ENCODE measurements at regions not wholly inside any gene's neighbourhood (a gene's known extent, or its start where the extent isn't known, plus 50 kb on each side); places are given as distances from the start of the nearest gene placed in this dataset.
A peak's percentile ranks its signal among the peaks of the same experiment; 100 is the strongest.
"Not testable (repeated sequence)": the region's sequence is repeated elsewhere in the genome, so short reads cannot be mapped to it uniquely, and the experiment has no call there.

- H3K4me3 ChIP-seq: no peak overlapping the region
- no peaks in the 10 kb centered on the region for H3K9me3 ChIP-seq (replicated peaks)
- peaks cover 13% of the 10 kb centered on the region for H3K4me1 ChIP-seq
- DNase-seq: no peak
- H3K27ac ChIP-seq: no peak overlapping the region
- no peaks in the 10 kb centered on the region for H3K36me3 ChIP-seq
- H3K27me3 ChIP-seq: no peaks in the 10 kb centered on the region
Measured at GRCh38 chrX:23509256-23509655, 158.0 kb upstream of the PRDX4 start.

GRCh38 chrX:23511793-23512192, 155.5 kb upstream of the PRDX4 start:
- Histone ChIP-seq H3K4me3 (no peak overlapping the region), H3K4me1 (no peaks in the 10 kb centered on the region), H3K27ac (no peak overlapping the region), H3K9me3 (replicated peaks) (no peaks in the 10 kb centered on the region), H3K27me3 (no peaks in the 10 kb centered on the region), H3K36me3 (no peaks in the 10 kb centered on the region)
- no peak for DNase-seq

- no peaks in the 10 kb centered on the region for H3K4me1 ChIP-seq
- no peaks in the 10 kb centered on the region for H3K9me3 ChIP-seq (replicated peaks)
- H3K36me3 ChIP-seq: no peaks in the 10 kb centered on the region
- no peak for DNase-seq
- H3K27ac ChIP-seq: no peak overlapping the region
- H3K27me3 ChIP-seq: no peaks in the 10 kb centered on the region
- no peak overlapping the region for H3K4me3 ChIP-seq
Measured at GRCh38 chrX:23513121-23513520, 154.2 kb upstream of the PRDX4 start.

- DNase-seq: no peak
- no peaks in the 10 kb centered on the region for H3K36me3 ChIP-seq
- H3K27me3 ChIP-seq: no peaks in the 10 kb centered on the region
- no peaks in the 10 kb centered on the region for H3K4me1 ChIP-seq
- no peaks in the 10 kb centered on the region for H3K9me3 ChIP-seq (replicated peaks)
- no peak overlapping the region for H3K27ac ChIP-seq
- no peak overlapping the region for H3K4me3 ChIP-seq
Measured at GRCh38 chrX:23514082-23514481, 153.2 kb upstream of the PRDX4 start.

- Histone ChIP-seq H3K27ac (no peak overlapping the region), H3K36me3 (no peaks in the 10 kb centered on the region), H3K27me3 (no peaks in the 10 kb centered on the region), H3K4me1 (no peaks in the 10 kb centered on the region), H3K4me3 (no peak overlapping the region), H3K9me3 (replicated peaks) (no peaks in the 10 kb centered on the region)
- DNase-seq: no peak
Measured at GRCh38 chrX:23515028-23515427, 152.3 kb upstream of the PRDX4 start.

- H3K4me1 ChIP-seq; H3K27me3 ChIP-seq; H3K4me3 ChIP-seq; H3K36me3 ChIP-seq; H3K9me3 ChIP-seq (replicated peaks); H3K27ac ChIP-seq; DNase-seq: not testable (repeated sequence)
Measured at GRCh38 chrX:23523026-23523657, 144.2 kb upstream of the PRDX4 start.

- Histone ChIP-seq H3K27me3 (no peaks in the 10 kb centered on the region), H3K4me3 (no peak overlapping the region), H3K27ac (no peak overlapping the region), H3K4me1 (no peaks in the 10 kb centered on the region), H3K9me3 (replicated peaks) (no peaks in the 10 kb centered on the region), H3K36me3 (no peaks in the 10 kb centered on the region)
- DNase-seq: no peak
Measured at GRCh38 chrX:23524467-23524866, 142.8 kb upstream of the PRDX4 start.

- no peak overlapping the region for H3K4me3 ChIP-seq
- no peaks in the 10 kb centered on the region for H3K9me3 ChIP-seq (replicated peaks)
- H3K4me1 ChIP-seq: no peaks in the 10 kb centered on the region
- no peaks in the 10 kb centered on the region for H3K36me3 ChIP-seq
- H3K27me3 ChIP-seq: no peaks in the 10 kb centered on the region
- no peak for DNase-seq
- no peak overlapping the region for H3K27ac ChIP-seq
Measured at GRCh38 chrX:23525531-23525930, 141.8 kb upstream of the PRDX4 start.

- Histone ChIP-seq H3K4me3 (no peak overlapping the region), H3K27ac (no peak overlapping the region), H3K4me1 (no peaks in the 10 kb centered on the region), H3K9me3 (replicated peaks) (no peaks in the 10 kb centered on the region), H3K36me3 (no peaks in the 10 kb centered on the region), H3K27me3 (no peaks in the 10 kb centered on the region)
- DNase-seq: no peak
Measured at GRCh38 chrX:23540532-23540931, 126.8 kb upstream of the PRDX4 start.

GRCh38 chrX:23548164-23548563, 119.1 kb upstream of the PRDX4 start:
- Histone ChIP-seq H3K27ac (no peak overlapping the region), H3K4me3 (no peak overlapping the region), H3K36me3 (no peaks in the 10 kb centered on the region), H3K9me3 (replicated peaks) (no peaks in the 10 kb centered on the region), H3K4me1 (no peaks in the 10 kb centered on the region), H3K27me3 (no peaks in the 10 kb centered on the region)
- DNase-seq: no peak

GRCh38 chrX:23552303-23552702, 115.0 kb upstream of the PRDX4 start:
- H3K4me3 ChIP-seq: no peak overlapping the region
- H3K9me3 ChIP-seq (replicated peaks): no peaks in the 10 kb centered on the region
- H3K4me1 ChIP-seq: no peaks in the 10 kb centered on the region
- DNase-seq: no peak
- no peaks in the 10 kb centered on the region for H3K27me3 ChIP-seq
- no peaks in the 10 kb centered on the region for H3K36me3 ChIP-seq
- no peak overlapping the region for H3K27ac ChIP-seq

- Histone ChIP-seq H3K9me3 (replicated peaks) (no peaks in the 10 kb centered on the region), H3K4me3 (no peak overlapping the region), H3K4me1 (no peaks in the 10 kb centered on the region), H3K36me3 (no peaks in the 10 kb centered on the region), H3K27ac (no peak overlapping the region), H3K27me3 (no peaks in the 10 kb centered on the region)
- peak; percentile 4 to 61 for DNase-seq
Measured at GRCh38 chrX:23554304-23554703, 113.0 kb upstream of the PRDX4 start.

- no peaks in the 10 kb centered on the region for H3K27me3 ChIP-seq
- no peaks in the 10 kb centered on the region for H3K36me3 ChIP-seq
- H3K27ac ChIP-seq: no peak overlapping the region
- no peaks in the 10 kb centered on the region for H3K4me1 ChIP-seq
- no peaks in the 10 kb centered on the region for H3K9me3 ChIP-seq (replicated peaks)
- DNase-seq: no peak
- H3K4me3 ChIP-seq: no peak overlapping the region
Measured at GRCh38 chrX:23557070-23557469, 110.2 kb upstream of the PRDX4 start.

GRCh38 chrX:23559975-23560374, 107.3 kb upstream of the PRDX4 start:
- H3K27ac ChIP-seq: no peak overlapping the region

GRCh38 chrX:23570674-23571343, 96.5 kb upstream of the PRDX4 start:
- Histone ChIP-seq H3K4me3 (no peak overlapping the region), H3K4me1 (no peaks in the 10 kb centered on the region), H3K27me3 (no peaks in the 10 kb centered on the region), H3K9me3 (replicated peaks) (no peaks in the 10 kb centered on the region), H3K27ac (no peak overlapping the region), H3K36me3 (no peaks in the 10 kb centered on the region)
- DNase-seq: no peak

More at GRCh38 chrX:23559975-23560374, 107.3 kb upstream of the PRDX4 start:
- DNase-seq: no peak
- Histone ChIP-seq H3K27me3 (no peaks in the 10 kb centered on the region), H3K36me3 (no peaks in the 10 kb centered on the region), H3K4me1 (no peaks in the 10 kb centered on the region), H3K9me3 (replicated peaks) (no peaks in the 10 kb centered on the region), H3K4me3 (no peak overlapping the region)

- no peaks in the 10 kb centered on the region for H3K9me3 ChIP-seq (replicated peaks)
- no peak for DNase-seq
- no peak overlapping the region for H3K27ac ChIP-seq
- H3K36me3 ChIP-seq: no peaks in the 10 kb centered on the region
- H3K4me1 ChIP-seq: no peaks in the 10 kb centered on the region
- no peaks in the 10 kb centered on the region for H3K27me3 ChIP-seq
- no peak overlapping the region for H3K4me3 ChIP-seq
Measured at GRCh38 chrX:23575281-23575680, 92.0 kb upstream of the PRDX4 start.
